ENCODE measurements at regions not wholly inside any gene's neighbourhood (a gene's known extent, or its start where the extent isn't known, plus 50 kb on each side); places are given as distances from the start of the nearest gene placed in this dataset.

GRCh38 chrX:124497386-124497785 lies 151.0 kb downstream of the SH2D1A start:
- POLR2A ChIA-PET = no interaction called here
- Histone ChIP-seq H3K4me2 (ENCODE audit: control insufficient read depth, insufficient read depth) (no peak overlapping the region), H3K27me3 (replicated peaks in 1 of 2; ENCODE audit: control insufficient read depth in 2 of 2, insufficient read depth in 2 of 2, low read length in 1 of 2) (no peaks in the 10 kb centered on the region; a peak in 1 of 4 replicates), H2AFZ (ENCODE audit: control insufficient read depth, low read depth, low read length) (no peak overlapping the region), H3K9ac (ENCODE audit: control insufficient read depth, insufficient read depth, low read length) (no peak overlapping the region), H3K36me3 (ENCODE audit: control insufficient read depth in 2 of 2, insufficient read depth in 2 of 2, low read length in 1 of 2) (no peaks in the 10 kb centered on the region), H3K4me3 (no peak overlapping the region), H3K79me2 (ENCODE audit: control insufficient read depth, insufficient read depth, low read length) (no peaks in the 10 kb centered on the region), H3K4me1 (ENCODE audit: control insufficient read depth, insufficient read depth, low read length) (no peaks in the 10 kb centered on the region), H3K9me3 (replicated peaks; ENCODE audit: control insufficient read depth, insufficient read depth, low read length) (no peaks in the 10 kb centered on the region), H3K27ac (ENCODE audit: control insufficient read depth, insufficient read depth) (no peak overlapping the region), H4K20me1 (ENCODE audit: control insufficient read depth, insufficient read depth) (no peaks in the 10 kb centered on the region)
- no peak for TF ChIP-seq ZSCAN29 (IDR thresholded peaks at IDR 0.05)
- no peak for TF ChIP-seq ZZZ3 (IDR thresholded peaks at IDR 0.05; ENCODE audit: control insufficient read depth, insufficient read length, low read depth)
- no peak for TF ChIP-seq EZH2 (IDR thresholded peaks at IDR 0.05; ENCODE audit: borderline replicate concordance, control insufficient read depth, low read depth, low read length)
- TF ChIP-seq PML (IDR thresholded peaks at IDR 0.05; ENCODE audit: low read length) = no peak
- no peak for TF ChIP-seq IRF5 (IDR thresholded peaks at IDR 0.05; ENCODE audit: borderline replicate concordance)
- SMC1A ChIA-PET (ENCODE audit: uncharacterized antibody, unreplicated experiment) = no interaction called here
- DNase-seq (ENCODE audit: low read depth, low spot score) (no peak), ATAC-seq (no peak), FAIRE-seq (no peak)
- WGBS (ENCODE audit: insufficient coverage, insufficient replicate concordance, low lambda C conversion rate, missing lambda C conversion rate) = 30% methylated on average over 4 of the region's 4 CpGs
- intact Hi-C loops (cut with micrococcal nuclease; ENCODE audit: unreplicated experiment) (no loop called here), in situ Hi-C loops (cut with MboI) (no loop called here)
- CTCF ChIA-PET = no interaction called here
- BruUV-seq (replicated peaks) = no TSS peak
- RAD21 ChIA-PET (ENCODE audit: unreplicated experiment) = no interaction called here

GRCh38 chrX:124501586-124501985 lies 155.2 kb downstream of the SH2D1A start:
- WGBS (ENCODE audit: insufficient coverage, insufficient replicate concordance, low lambda C conversion rate, missing lambda C conversion rate) = 6% methylated on average over 5 of the region's 5 CpGs
- Histone ChIP-seq H3K9ac (ENCODE audit: control insufficient read depth, insufficient read depth, low read length) (no peak overlapping the region), H3K79me2 (ENCODE audit: control insufficient read depth, insufficient read depth, low read length) (no peaks in the 10 kb centered on the region), H3K9me3 (replicated peaks; ENCODE audit: control insufficient read depth, insufficient read depth, low read length) (no peaks in the 10 kb centered on the region), H3K4me1 (ENCODE audit: control insufficient read depth, insufficient read depth, low read length) (no peaks in the 10 kb centered on the region), H3K4me2 (ENCODE audit: control insufficient read depth, insufficient read depth) (no peak overlapping the region), H3K36me3 (ENCODE audit: control insufficient read depth in 2 of 2, insufficient read depth in 2 of 2, low read length in 1 of 2) (no peaks in the 10 kb centered on the region), H2AFZ (ENCODE audit: control insufficient read depth, low read depth, low read length) (no peak overlapping the region), H3K4me3 (no peak overlapping the region), H3K27ac (ENCODE audit: control insufficient read depth, insufficient read depth) (no peak overlapping the region), H3K27me3 (replicated peaks in 1 of 2; ENCODE audit: control insufficient read depth in 2 of 2, insufficient read depth in 2 of 2, low read length in 1 of 2) (no peaks in the 10 kb centered on the region; a peak in 1 of 4 replicates), H4K20me1 (ENCODE audit: control insufficient read depth, insufficient read depth) (no peaks in the 10 kb centered on the region)
- no TSS peak for BruUV-seq (replicated peaks)
- FAIRE-seq = no peak
- ATAC-seq = no peak
- ChIA-PET SMC1A (ENCODE audit: uncharacterized antibody, unreplicated experiment) (interaction anchor here (1.2 to 7.4 kb wide), 3 partner anchors 9 to 23 kb away, joined by 4 to 44 read pairs (median 5); no protein-coding TSS in a partner anchor), CTCF (interaction anchor here (0.7 kb wide), 1 partner anchor 13 kb away, joined by 3 read pairs; no protein-coding TSS in a partner anchor), RAD21 (ENCODE audit: unreplicated experiment) (interaction anchor here (2.1 to 2.8 kb wide), 2 partner anchors 9 to 12 kb away, joined by 8 to 16 read pairs; no protein-coding TSS in a partner anchor), POLR2A (no interaction called here)
- TF ChIP-seq REST (IDR thresholded peaks at IDR 0.05; ENCODE audit: low read depth, low read length) = no peak
- TF ChIP-seq RBBP5 (conservative IDR thresholded peaks at IDR 0.05) = no peak
- TF ChIP-seq SMAD5 (IDR thresholded peaks at IDR 0.05; ENCODE audit: low read depth) = no peak
- TF ChIP-seq SIN3A (IDR thresholded peaks at IDR 0.05; ENCODE audit: low read depth, low read length) = no peak
- intact Hi-C loops (cut with micrococcal nuclease; ENCODE audit: unreplicated experiment) = no loop called here
- DNase-seq (ENCODE audit: low read depth, low spot score) = no peak
- in situ Hi-C loops (cut with MboI) = no loop called here
